CD4-positive, alpha-beta T cell treated with Interleukin-21 for 1 hour (primary cell): ENCODE measurements at regions not wholly inside any gene's neighbourhood (a gene's known extent, or its start where the extent isn't known, plus 50 kb on each side); places are given as distances from the start of the nearest gene placed in this dataset.

Experiments used
- DNase-seq: peaks from one replicate; pipeline ENCODE4 v3.0.0-alpha.2; 2020

GRCh38 chr11:110774138-110775014, 62.1 kb upstream of the ARHGAP20 start:
- no peak for DNase-seq

- DNase-seq: no peak
Measured at GRCh38 chr11:110773442-110773841, 61.2 kb upstream of the ARHGAP20 start.

GRCh38 chr11:110772863-110773262, 60.6 kb upstream of the ARHGAP20 start:
- no peak for DNase-seq

GRCh38 chr11:110766316-110766715, 54.1 kb upstream of the ARHGAP20 start:
- DNase-seq: no peak

GRCh38 chr11:110764485-110764884, 52.2 kb upstream of the ARHGAP20 start:
- DNase-seq: no peak

GRCh38 chr11:110763249-110764011, 51.2 kb upstream of the ARHGAP20 start:
- no peak for DNase-seq

- no peak for DNase-seq
Measured at GRCh38 chr11:110762590-110762989, 50.4 kb upstream of the ARHGAP20 start.
